Activated naive CD4-positive, alpha-beta T cell treated with anti-CD3 and anti-CD28 coated beads, Interleukin-2, amount 50 U/mL, for 24 hours (primary cell): ENCODE measurements at regions not wholly inside any gene's neighbourhood (a gene's known extent, or its start where the extent isn't known, plus 50 kb on each side); places are given as distances from the start of the nearest gene placed in this dataset.

Experiments
- H3K27ac Mint-ChIP-seq: one replicate; pipeline ENCODE4 v1.8.0; 2021; ENCODE audit warnings: mild to moderate bottlenecking, mixed read lengths
- H3K27me3 Mint-ChIP-seq: one replicate; pipeline ENCODE4 v1.8.0; 2021; ENCODE audit warnings: mixed read lengths
- H3K36me3 Mint-ChIP-seq: one replicate; pipeline ENCODE4 v1.8.0; 2021; ENCODE audit warnings: mixed read lengths
- H3K4me1 Mint-ChIP-seq: one replicate; pipeline ENCODE4 v1.8.0; 2021; ENCODE audit warnings: mixed read lengths
- H3K4me3 Mint-ChIP-seq: one replicate; pipeline ENCODE4 v1.8.0; 2021; ENCODE audit warnings: mild to moderate bottlenecking, mixed read lengths
- H3K9me3 Mint-ChIP-seq: one replicate; pipeline ENCODE4 v1.8.0; 2021; ENCODE audit warnings: mixed read lengths

GRCh38 chr1:218946147-218946546, 227.5 kb upstream of the LYPLAL1 start:
- H3K4me3 Mint-ChIP-seq: no peak overlapping the region
- H3K9me3 Mint-ChIP-seq: peaks cover 4% of the 10 kb centered on the region
- no peaks in the 10 kb centered on the region for H3K36me3 Mint-ChIP-seq
- H3K27me3 Mint-ChIP-seq: no peaks in the 10 kb centered on the region
- H3K27ac Mint-ChIP-seq: no peak overlapping the region
- H3K4me1 Mint-ChIP-seq: no peaks in the 10 kb centered on the region

GRCh38 chr1:218948446-218948845, 225.2 kb upstream of the LYPLAL1 start:
- no peak overlapping the region for H3K4me3 Mint-ChIP-seq
- no peaks in the 10 kb centered on the region for H3K36me3 Mint-ChIP-seq
- H3K4me1 Mint-ChIP-seq: no peaks in the 10 kb centered on the region
- H3K27me3 Mint-ChIP-seq: no peaks in the 10 kb centered on the region
- peaks cover 4% of the 10 kb centered on the region for H3K9me3 Mint-ChIP-seq
- H3K27ac Mint-ChIP-seq: no peak overlapping the region

- Mint-ChIP-seq H3K4me1 (no peaks in the 10 kb centered on the region), H3K9me3 (no peaks in the 10 kb centered on the region), H3K4me3 (no peak overlapping the region), H3K27me3 (no peaks in the 10 kb centered on the region), H3K36me3 (no peaks in the 10 kb centered on the region), H3K27ac (no peak overlapping the region)
Observed at GRCh38 chr1:218953386-218953785, 220.3 kb upstream of the LYPLAL1 start.

GRCh38 chr1:218957971-218958370, 215.7 kb upstream of the LYPLAL1 start:
- Mint-ChIP-seq H3K9me3 (no peaks in the 10 kb centered on the region), H3K27ac (no peak overlapping the region), H3K4me3 (no peak overlapping the region), H3K36me3 (no peaks in the 10 kb centered on the region), H3K27me3 (no peaks in the 10 kb centered on the region), H3K4me1 (no peaks in the 10 kb centered on the region)

- Mint-ChIP-seq H3K27ac (no peak overlapping the region), H3K27me3 (no peaks in the 10 kb centered on the region), H3K9me3 (no peaks in the 10 kb centered on the region), H3K36me3 (no peaks in the 10 kb centered on the region), H3K4me3 (no peak overlapping the region), H3K4me1 (no peaks in the 10 kb centered on the region)
Observed at GRCh38 chr1:218959784-218960183, 213.9 kb upstream of the LYPLAL1 start.

GRCh38 chr1:218964471-218965185, 209.1 kb upstream of the LYPLAL1 start:
- no peaks in the 10 kb centered on the region for H3K36me3 Mint-ChIP-seq
- H3K4me3 Mint-ChIP-seq: no peak overlapping the region
- H3K4me1 Mint-ChIP-seq: no peaks in the 10 kb centered on the region
- H3K27me3 Mint-ChIP-seq: no peaks in the 10 kb centered on the region
- H3K27ac Mint-ChIP-seq: no peak overlapping the region
- no peaks in the 10 kb centered on the region for H3K9me3 Mint-ChIP-seq

GRCh38 chr1:218965821-218966220, 207.9 kb upstream of the LYPLAL1 start:
- no peak overlapping the region for H3K4me3 Mint-ChIP-seq
- no peaks in the 10 kb centered on the region for H3K9me3 Mint-ChIP-seq
- H3K27ac Mint-ChIP-seq: no peak overlapping the region
- no peaks in the 10 kb centered on the region for H3K27me3 Mint-ChIP-seq
- no peaks in the 10 kb centered on the region for H3K4me1 Mint-ChIP-seq
- H3K36me3 Mint-ChIP-seq: no peaks in the 10 kb centered on the region

GRCh38 chr1:218967254-218967653, 206.4 kb upstream of the LYPLAL1 start:
- Mint-ChIP-seq H3K36me3 (no peaks in the 10 kb centered on the region), H3K4me1 (no peaks in the 10 kb centered on the region), H3K27me3 (no peaks in the 10 kb centered on the region), H3K9me3 (peaks cover 3% of the 10 kb centered on the region), H3K27ac (no peak overlapping the region), H3K4me3 (no peak overlapping the region)

GRCh38 chr1:218967836-218968235, 205.8 kb upstream of the LYPLAL1 start:
- Mint-ChIP-seq H3K27ac (no peak overlapping the region), H3K36me3 (no peaks in the 10 kb centered on the region), H3K27me3 (no peaks in the 10 kb centered on the region), H3K9me3 (peaks cover 7% of the 10 kb centered on the region), H3K4me3 (no peak overlapping the region), H3K4me1 (no peaks in the 10 kb centered on the region)

GRCh38 chr1:218969006-218969405, 204.7 kb upstream of the LYPLAL1 start:
- Mint-ChIP-seq H3K27ac (no peak overlapping the region), H3K36me3 (no peaks in the 10 kb centered on the region), H3K4me3 (no peak overlapping the region), H3K27me3 (peaks cover 1% of the 10 kb centered on the region), H3K4me1 (no peaks in the 10 kb centered on the region), H3K9me3 (peaks cover 7% of the 10 kb centered on the region)

GRCh38 chr1:218970397-218970990, 203.2 kb upstream of the LYPLAL1 start:
- peaks cover 1% of the 10 kb centered on the region for H3K27me3 Mint-ChIP-seq
- no peak overlapping the region for H3K4me3 Mint-ChIP-seq
- no peaks in the 10 kb centered on the region for H3K36me3 Mint-ChIP-seq
- peaks cover 7% of the 10 kb centered on the region for H3K9me3 Mint-ChIP-seq
- H3K27ac Mint-ChIP-seq: no peak overlapping the region
- no peaks in the 10 kb centered on the region for H3K4me1 Mint-ChIP-seq

- Mint-ChIP-seq H3K4me3 (no peak overlapping the region), H3K27me3 (peaks cover 1% of the 10 kb centered on the region), H3K36me3 (no peaks in the 10 kb centered on the region), H3K27ac (no peak overlapping the region), H3K4me1 (no peaks in the 10 kb centered on the region), H3K9me3 (peaks cover 7% of the 10 kb centered on the region)
Observed at GRCh38 chr1:218971156-218971555, 202.5 kb upstream of the LYPLAL1 start.

- no peaks in the 10 kb centered on the region for H3K36me3 Mint-ChIP-seq
- no peaks in the 10 kb centered on the region for H3K4me1 Mint-ChIP-seq
- peaks cover 7% of the 10 kb centered on the region for H3K9me3 Mint-ChIP-seq
- no peak overlapping the region for H3K27ac Mint-ChIP-seq
- H3K27me3 Mint-ChIP-seq: no peaks in the 10 kb centered on the region
- no peak overlapping the region for H3K4me3 Mint-ChIP-seq
Observed at GRCh38 chr1:218980881-218981280, 192.8 kb upstream of the LYPLAL1 start.

- no peaks in the 10 kb centered on the region for H3K4me1 Mint-ChIP-seq
- H3K27ac Mint-ChIP-seq: no peak overlapping the region
- no peaks in the 10 kb centered on the region for H3K36me3 Mint-ChIP-seq
- peaks cover 13% of the 10 kb centered on the region for H3K9me3 Mint-ChIP-seq
- H3K27me3 Mint-ChIP-seq: no peaks in the 10 kb centered on the region
- H3K4me3 Mint-ChIP-seq: no peak overlapping the region
Observed at GRCh38 chr1:218982482-218982881, 191.2 kb upstream of the LYPLAL1 start.

- Mint-ChIP-seq H3K27ac (no peak overlapping the region), H3K4me3 (no peak overlapping the region), H3K4me1 (no peaks in the 10 kb centered on the region), H3K27me3 (no peaks in the 10 kb centered on the region), H3K36me3 (no peaks in the 10 kb centered on the region), H3K9me3 (peaks cover 18% of the 10 kb centered on the region)
Observed at GRCh38 chr1:218983433-218983832, 190.2 kb upstream of the LYPLAL1 start.

- no peaks in the 10 kb centered on the region for H3K4me1 Mint-ChIP-seq
- peaks cover 18% of the 10 kb centered on the region for H3K9me3 Mint-ChIP-seq
- H3K36me3 Mint-ChIP-seq: no peaks in the 10 kb centered on the region
- H3K4me3 Mint-ChIP-seq: no peak overlapping the region
- no peaks in the 10 kb centered on the region for H3K27me3 Mint-ChIP-seq
- H3K27ac Mint-ChIP-seq: no peak overlapping the region
Observed at GRCh38 chr1:218983848-218984247, 189.8 kb upstream of the LYPLAL1 start.
